GM18951 (cell line): ENCODE measurements at regions not wholly inside any gene's neighbourhood (a gene's known extent, or its start where the extent isn't known, plus 50 kb on each side); places are given as distances from the start of the nearest gene placed in this dataset.

ENCODE experiments used
- POLR2A ChIP-seq: IDR thresholded peaks from 4 replicates; pipeline ENCODE4 v1.6.1; 2011; ENCODE audit warnings: mild to moderate bottlenecking; ENCODE audit not compliant: insufficient read length, insufficient read depth; ENCODE audit errors: extremely low read depth
- in situ Hi-C: fragments of 300-500 bp; cut with MboI; formaldehyde crosslinking; loops from one replicate; pipeline ENCODE4 v1.12.0; 2022; ENCODE audit warnings: low sequenced_read_pairs, mixed read lengths, inconsistent platforms; ENCODE audit not compliant: unreplicated experiment

DNA sequence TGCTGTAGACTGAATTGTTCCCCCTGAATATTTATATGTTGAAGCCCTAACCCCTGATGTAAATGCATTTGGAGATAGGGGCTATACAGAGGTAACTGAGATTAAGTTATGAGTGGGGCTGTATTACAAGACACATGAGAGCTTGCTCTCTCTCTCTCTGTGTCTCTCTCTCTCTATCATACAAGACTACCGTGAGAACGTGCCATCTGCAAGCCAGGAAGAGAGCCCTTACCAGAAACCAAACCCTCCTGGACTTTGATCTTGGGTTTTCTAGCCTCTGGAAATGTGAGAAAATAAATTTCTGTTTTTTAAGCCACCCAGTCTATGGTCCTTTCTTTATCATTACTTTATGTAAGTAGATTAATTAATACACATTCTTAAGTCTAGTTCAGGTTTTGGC, 249.3 kb upstream of the MAN1A1 start:
- in situ Hi-C loops = no loop called here
- TF ChIP-seq POLR2A = no peak

DNA sequence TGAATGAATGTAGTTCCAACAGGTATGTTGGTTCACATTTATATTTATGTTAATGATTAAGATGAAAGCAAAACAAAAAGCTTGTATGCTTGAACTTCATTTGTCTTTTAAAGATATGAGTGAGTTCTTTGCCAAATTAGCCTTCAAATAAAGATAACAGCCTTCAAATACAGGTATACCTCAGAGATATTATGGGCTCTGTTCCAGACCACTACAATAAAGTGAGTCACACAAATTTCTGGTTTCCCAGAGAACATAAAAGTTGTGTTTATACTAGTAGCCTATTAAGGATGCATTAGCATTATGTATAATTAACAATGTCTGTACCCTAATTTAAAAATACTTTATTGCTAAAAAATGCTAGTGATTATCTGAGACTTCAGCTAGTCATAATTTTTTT, 245.3 kb upstream of the MAN1A1 start:
- no peak for TF ChIP-seq POLR2A
- in situ Hi-C loops = no loop called here

DNA sequence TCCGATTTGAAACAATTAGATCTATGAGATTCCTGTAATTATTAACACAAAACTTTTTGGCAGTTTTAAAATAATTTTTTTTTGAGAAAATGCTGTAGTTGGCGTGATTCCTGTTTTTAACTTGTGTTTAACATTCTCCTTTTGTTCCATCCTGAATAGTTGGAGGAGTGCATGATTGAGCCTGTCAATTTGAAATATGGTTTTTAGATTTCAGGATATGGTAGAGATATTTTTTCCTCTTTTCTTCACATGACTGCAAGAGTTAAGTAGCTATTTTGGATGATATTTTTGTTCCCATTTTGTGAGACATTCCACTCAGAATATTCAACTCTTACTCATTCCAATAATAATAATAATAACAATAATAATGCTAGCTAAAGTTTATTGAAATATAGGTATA, 241.7 kb upstream of the MAN1A1 start:
- TF ChIP-seq POLR2A = no peak
- in situ Hi-C loops = no loop called here

DNA sequence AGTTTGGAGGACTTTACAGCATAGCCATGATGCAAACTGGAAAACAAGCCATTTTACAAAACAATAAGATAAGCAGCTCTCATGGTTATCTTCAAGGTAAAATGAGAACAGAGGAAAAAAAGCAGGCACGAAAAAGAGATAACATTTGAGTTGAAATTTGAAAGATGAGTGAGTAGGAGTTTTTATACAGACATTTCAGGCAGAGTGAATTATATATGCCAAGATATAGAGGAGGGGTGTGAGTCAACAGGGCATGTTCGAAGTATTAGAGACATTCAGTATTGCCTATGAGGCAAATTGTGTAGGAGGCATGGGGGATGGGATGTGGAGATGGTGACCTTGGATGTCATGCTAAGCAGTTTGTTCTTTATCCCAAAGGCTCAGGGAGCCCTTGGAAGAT, 240.5 kb upstream of the MAN1A1 start:
- TF ChIP-seq POLR2A = no peak
- in situ Hi-C loops = no loop called here

DNA sequence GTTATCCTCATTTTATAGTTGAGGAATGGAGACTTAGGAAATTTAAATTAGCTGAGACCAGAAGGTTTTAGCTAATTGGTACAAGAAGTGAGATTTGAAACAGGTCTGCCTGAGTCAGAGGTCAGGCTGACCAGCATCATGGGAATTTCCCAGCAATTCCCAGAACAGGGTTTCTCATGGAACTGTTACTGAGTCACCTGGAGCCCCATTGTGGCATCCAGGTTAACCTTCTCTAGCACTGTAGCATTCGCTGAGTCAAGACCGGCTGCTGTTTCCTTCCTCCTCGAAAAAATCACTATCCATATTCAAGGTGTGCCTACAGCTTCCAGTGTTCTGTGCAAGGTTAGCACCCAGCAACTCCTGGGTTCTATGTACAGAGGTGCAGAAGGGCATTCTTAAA, 238.0 kb upstream of the MAN1A1 start:
- in situ Hi-C loops = no loop called here
- TF ChIP-seq POLR2A = no peak

DNA sequence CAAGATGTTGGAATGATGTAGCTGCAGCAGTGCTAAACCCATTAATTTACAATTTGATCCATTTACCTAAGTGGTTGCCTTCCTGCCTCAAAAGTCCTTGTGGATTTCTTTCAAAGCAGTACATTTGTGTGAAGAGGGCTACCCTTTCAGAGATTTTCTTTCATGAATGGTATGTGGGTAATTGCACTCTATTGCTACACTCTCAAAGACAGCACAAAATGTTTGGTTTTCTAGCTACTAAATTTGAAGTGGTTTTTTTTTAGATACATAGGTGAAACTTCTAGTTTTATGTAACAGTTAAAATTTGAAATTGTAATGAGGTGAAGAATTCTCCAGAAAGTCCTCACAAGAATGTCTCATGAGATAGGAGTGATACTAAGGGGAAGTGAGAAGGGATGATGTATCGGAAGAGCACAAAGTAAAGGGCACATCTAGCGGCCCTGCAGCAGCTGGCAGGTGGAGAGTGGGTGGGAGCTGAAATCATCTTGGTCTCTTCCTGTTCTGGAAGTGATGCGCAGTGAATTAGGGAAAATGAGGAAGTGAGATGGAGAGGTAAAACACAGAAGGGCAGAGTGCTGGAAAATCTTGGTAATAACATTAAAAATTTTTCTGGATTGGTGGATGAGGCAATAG, 236.8 kb upstream of the MAN1A1 start:
- TF ChIP-seq POLR2A = no peak

DNA sequence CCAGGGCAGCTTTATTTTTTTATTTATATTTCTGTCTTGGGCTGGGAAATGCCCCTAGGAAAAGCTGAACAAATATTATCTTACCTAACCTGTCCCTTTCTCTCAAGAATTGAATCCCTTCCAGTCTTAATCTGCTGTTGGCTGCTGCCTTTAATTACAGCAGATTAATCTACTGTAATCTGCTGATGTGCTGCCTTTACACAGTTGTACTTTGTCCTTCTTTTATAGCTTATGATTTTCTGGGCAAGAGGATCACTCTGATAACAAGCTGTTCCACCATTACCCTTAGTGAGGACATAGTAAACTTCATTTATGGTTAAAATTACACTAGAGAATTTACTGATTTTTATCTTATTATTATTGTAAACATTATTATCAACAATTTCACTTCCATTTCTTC, 234.5 kb upstream of the MAN1A1 start:
- in situ Hi-C loops = no loop called here
- TF ChIP-seq POLR2A = no peak

More for the DNA sequence above, 236.8 kb upstream of the MAN1A1 start:
- in situ Hi-C loops = no loop called here

DNA sequence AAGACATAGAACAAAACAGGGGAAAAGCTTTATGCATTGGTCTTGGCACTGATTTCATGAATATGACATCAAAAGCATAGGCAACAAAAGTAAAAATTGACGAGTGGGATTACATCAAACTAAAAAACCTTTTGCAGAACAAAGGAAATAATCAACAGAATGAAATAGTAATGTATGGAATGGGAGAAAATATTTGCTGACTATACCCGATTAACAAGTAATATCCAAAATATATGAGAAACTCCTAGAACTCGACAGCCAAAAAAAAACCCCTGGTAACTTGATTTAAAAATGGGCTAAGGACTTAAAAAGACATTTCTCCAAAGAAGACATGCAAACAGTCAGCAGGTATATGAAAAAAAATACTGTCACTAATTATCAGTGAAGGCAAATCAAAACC, 231.7 kb upstream of the MAN1A1 start:
- no peak for TF ChIP-seq POLR2A
- in situ Hi-C loops = no loop called here

DNA sequence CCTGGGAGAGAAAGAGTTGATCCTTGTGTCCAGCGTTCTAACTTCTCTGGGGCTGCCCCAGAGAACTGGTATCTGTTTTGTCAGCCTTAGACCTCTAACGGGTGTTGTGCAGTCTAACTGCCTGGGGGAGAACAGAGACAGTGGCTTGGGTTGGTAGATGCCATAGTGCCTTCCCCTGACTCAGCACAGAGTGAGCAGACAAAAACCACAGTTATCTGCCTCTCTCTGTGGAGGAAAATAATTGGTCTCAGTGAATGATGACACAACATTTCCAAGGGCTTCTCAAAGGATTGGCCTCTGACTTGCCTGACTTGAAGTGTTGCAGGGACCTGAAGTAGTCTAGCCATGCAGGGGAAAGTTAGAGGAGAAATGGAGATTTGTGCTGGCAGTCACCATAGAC, 226.2 kb upstream of the MAN1A1 start:
- no peak for TF ChIP-seq POLR2A
- in situ Hi-C loops = no loop called here

DNA sequence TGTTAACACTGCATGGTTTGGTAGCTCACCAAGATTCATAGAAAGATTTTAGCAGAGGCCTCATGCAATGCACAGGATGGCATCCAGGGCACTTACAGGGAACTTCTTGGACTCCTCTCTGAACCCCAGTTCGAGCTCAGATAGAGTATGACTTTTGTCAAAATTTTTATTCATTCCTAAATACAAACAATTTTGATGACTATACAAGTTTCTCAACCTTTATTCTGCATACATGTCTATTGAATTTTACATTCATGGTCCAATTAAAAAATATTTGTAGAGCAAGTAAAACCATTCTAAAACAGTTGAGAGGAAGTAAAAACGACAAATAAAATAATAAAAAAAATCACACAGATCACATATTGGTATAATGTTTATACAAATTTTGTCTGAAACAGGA, 219.0 kb upstream of the MAN1A1 start:
- in situ Hi-C loops = no loop called here
- TF ChIP-seq POLR2A = no peak

DNA sequence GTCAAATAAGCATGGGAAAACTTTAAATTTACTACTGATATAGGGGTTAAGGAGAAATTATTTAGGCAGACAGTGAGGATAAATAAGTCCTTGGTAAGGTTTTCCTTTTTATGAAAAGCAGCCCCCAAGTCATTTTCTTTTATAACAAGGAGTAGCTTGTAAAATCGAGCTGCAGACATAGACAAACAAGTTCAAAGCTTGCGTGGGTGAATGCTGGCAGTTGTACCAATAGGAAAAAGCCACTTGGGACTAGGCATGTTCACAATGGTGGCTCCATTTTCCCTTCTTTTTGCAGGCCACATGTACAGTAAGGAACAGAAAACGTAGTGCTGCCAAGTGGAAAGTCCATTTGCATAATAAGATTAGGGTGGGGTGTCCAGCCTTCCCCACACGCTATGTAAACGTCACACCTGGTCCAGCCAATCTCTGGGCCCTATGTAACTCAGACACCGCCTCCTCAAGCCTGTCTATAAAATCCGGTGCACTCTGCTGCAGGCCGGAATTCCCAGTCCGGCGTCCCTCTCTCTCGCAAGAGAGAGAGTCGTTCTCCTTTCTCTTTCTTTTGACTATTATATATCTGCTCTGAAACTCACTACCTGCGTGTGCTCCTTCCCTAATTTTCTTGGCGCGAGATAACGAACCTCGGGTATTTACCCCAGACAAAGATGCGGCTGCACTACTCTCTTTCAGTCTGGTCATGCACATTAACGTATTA, 217.1 kb upstream of the MAN1A1 start:
- in situ Hi-C loops = no loop called here
- no peak for TF ChIP-seq POLR2A

DNA sequence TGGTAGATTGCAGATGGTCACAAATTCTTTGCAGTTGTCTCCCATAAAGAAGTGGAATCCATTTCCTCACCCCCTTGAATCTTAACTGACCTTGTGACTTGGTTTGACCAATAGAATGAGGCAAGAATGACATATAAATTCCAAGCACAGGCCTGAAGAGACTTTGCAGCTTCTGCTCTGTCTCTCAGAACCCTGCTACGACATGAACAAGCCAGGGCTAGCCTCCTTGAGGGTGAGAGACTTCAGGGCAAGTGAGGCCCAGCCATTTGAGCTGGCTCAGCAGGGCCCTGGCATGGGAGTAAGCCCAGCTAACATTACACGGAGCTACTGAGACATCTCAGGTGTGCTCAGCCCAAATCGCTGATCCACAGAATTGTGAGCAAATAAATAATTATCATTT, 216.3 kb upstream of the MAN1A1 start:
- no peak for TF ChIP-seq POLR2A
- in situ Hi-C loops = no loop called here

DNA sequence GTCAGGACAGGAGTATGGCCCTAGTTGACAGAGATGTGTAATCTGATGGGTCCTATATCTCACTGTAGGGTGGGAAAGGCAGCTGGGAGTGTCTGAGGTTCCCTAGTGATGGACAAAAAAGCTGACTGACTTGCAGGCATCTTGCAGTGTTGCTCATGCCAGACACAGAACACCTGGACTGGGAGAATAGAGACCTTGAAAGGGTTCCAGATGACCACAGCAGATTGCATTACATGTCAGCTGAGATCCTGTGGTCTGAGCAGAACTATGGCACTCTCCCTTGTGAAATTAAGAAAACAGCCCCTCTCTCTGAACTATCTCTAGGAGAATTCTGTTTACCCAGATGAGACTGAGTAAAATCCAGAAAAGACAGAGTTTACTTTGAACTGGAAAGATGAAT, 212.6 kb upstream of the MAN1A1 start:
- in situ Hi-C loops = no loop called here
- TF ChIP-seq POLR2A = no peak

DNA sequence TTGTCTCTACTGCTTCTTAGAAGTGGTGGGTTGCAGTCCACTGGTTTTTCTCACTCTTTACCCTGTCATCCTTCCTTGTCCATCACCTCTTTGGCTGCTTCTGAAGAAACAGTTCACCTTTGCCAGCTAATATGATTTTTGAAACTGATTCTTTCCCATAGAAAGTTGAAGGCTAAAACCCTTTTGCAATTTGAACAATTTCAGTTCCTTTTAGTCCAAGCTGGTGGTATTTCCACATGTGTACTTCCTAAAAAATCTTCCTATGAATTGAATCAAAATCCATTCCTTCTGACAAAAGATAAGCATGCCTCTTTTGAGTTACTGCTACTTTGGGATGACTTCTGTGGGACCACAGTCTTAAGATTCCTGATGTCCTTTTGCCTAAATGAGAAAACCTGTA, 210.0 kb upstream of the MAN1A1 start:
- no peak for TF ChIP-seq POLR2A
- in situ Hi-C loops = no loop called here

DNA sequence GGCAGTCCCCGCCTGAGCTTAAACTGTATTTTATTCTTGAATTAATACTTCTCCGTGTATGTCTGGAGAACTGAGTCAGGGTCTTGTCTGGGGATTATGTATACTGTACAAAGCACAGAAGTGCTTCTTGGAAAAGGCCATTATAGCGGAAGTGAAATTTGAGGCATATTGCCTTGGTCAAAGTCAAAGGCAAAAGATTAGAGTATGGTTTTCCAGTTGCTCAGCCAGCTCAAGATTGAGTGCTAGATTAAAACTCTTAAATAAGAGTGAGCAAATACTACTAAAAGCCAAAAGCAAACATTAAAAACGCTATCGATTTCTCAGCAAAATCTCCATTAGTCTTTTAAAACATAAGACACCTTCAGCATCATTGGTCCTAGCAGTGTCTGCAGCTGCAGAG, 207.7 kb upstream of the MAN1A1 start:
- in situ Hi-C loops = no loop called here
- no peak for TF ChIP-seq POLR2A

DNA sequence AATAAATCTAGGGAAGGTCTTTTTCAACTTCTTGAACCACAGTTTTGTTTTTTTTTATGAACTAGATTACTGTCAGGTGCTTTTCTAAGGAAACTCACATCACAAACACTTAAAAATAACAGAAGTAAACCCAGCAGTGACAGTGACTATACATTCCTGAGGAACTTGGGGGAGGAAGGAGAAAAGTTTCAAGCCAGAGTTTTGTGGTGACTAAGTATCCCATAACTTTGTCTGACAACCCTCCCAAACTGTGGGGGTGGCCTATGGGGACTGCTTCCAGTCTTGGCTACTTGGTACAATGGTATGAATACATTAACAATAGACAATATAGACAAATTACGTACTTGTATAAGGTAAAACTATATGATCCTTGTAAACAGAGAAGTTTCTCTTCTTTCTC, 202.5 kb upstream of the MAN1A1 start:
- in situ Hi-C loops = no loop called here
- TF ChIP-seq POLR2A = no peak
